Trophoblast cell (in vitro differentiated cells and primary cell): ENCODE measurements at regions not wholly inside any gene's neighbourhood (a gene's known extent, or its start where the extent isn't known, plus 50 kb on each side); places are given as distances from the start of the nearest gene placed in this dataset.

Experiments used
- DNase-seq, 2 donors: peaks; one replicate each; pipeline ENCODE4 v3.0.0-alpha.2; 2016
- H2AFZ ChIP-seq: 2 replicates; pipeline ENCODE4 v1.6.1; 2013; ENCODE audit warnings: low read length, moderate library complexity, mild to moderate bottlenecking; ENCODE audit not compliant: insufficient read depth, poor library complexity
- H2AK5ac ChIP-seq: 2 replicates; pipeline ENCODE4 v1.6.1; 2013; ENCODE audit warnings: mild to moderate bottlenecking, low read length
- H2BK120ac ChIP-seq: 2 replicates; pipeline ENCODE4 v1.6.1; 2013; ENCODE audit warnings: low read length, mild to moderate bottlenecking, moderate library complexity; ENCODE audit not compliant: insufficient read depth, poor library complexity
- H2BK12ac ChIP-seq: 2 replicates; pipeline ENCODE4 v1.6.1; 2013; ENCODE audit warnings: mild to moderate bottlenecking, low read length, moderate library complexity
- H2BK5ac ChIP-seq: 2 replicates; pipeline ENCODE4 v1.6.1; 2013; ENCODE audit warnings: low read length, low read depth, moderate library complexity, mild to moderate bottlenecking; ENCODE audit not compliant: poor library complexity
- H3K14ac ChIP-seq: 2 replicates; pipeline ENCODE4 v1.6.1; 2013; ENCODE audit warnings: mild to moderate bottlenecking, low read length
- H3K18ac ChIP-seq: 2 replicates; pipeline ENCODE4 v1.6.1; 2013; ENCODE audit warnings: mild to moderate bottlenecking, low read length
- H3K23ac ChIP-seq: 2 replicates; pipeline ENCODE4 v1.6.1; 2013; ENCODE audit warnings: low read length
- H3K27ac ChIP-seq: 2 replicates; pipeline ENCODE4 v1.5.1; 2013; ENCODE audit warnings: low read depth, mild to moderate bottlenecking, inconsistent platforms, low read length, moderate library complexity
- H3K27me3 ChIP-seq: 2 replicates; pipeline ENCODE4 v1.6.1; 2013; ENCODE audit warnings: inconsistent platforms, mild to moderate bottlenecking, low read length, moderate library complexity; ENCODE audit not compliant: insufficient read depth
- H3K36me3 ChIP-seq, 2 experiments: 1 replicate in 1 of 2; 2 replicates in 1 of 2; pipeline ENCODE4 v1.6.1; 2013; ENCODE audit warnings: low read length in 2 of 2, mild to moderate bottlenecking in 2 of 2, moderate library complexity in 1 of 2; ENCODE audit not compliant: insufficient read depth in 2 of 2, control insufficient read depth in 1 of 2
- H3K4ac ChIP-seq: 2 replicates; pipeline ENCODE4 v1.6.1; 2013; ENCODE audit warnings: low read depth, mild to moderate bottlenecking, low read length, moderate library complexity
- H3K4me1 ChIP-seq, 2 experiments: 1 replicate in 1 of 2; 2 replicates in 1 of 2; pipeline ENCODE4 v1.6.1; 2013; ENCODE audit warnings: low read length in 2 of 2, mild to moderate bottlenecking in 2 of 2, moderate library complexity in 1 of 2; ENCODE audit not compliant: insufficient read depth in 2 of 2, control insufficient read depth in 1 of 2
- H3K4me2 ChIP-seq: 2 replicates; pipeline ENCODE4 v1.6.1; 2013; ENCODE audit warnings: inconsistent platforms, mild to moderate bottlenecking, low read length, moderate library complexity
- H3K4me3 ChIP-seq: 2 replicates; pipeline ENCODE4 v1.5.1; 2013; ENCODE audit warnings: mild to moderate bottlenecking, low read depth, low read length, inconsistent platforms
- H3K79me1 ChIP-seq: one replicate; pipeline ENCODE4 v1.6.1; 2013; ENCODE audit warnings: low read length
- H3K79me2 ChIP-seq: 2 replicates; pipeline ENCODE4 v1.6.1; 2013; ENCODE audit warnings: low read length, mild to moderate bottlenecking; ENCODE audit not compliant: control insufficient read depth, insufficient read depth, poor library complexity
- H3K9ac ChIP-seq: 2 replicates; pipeline ENCODE4 v1.6.1; 2013; ENCODE audit warnings: mild to moderate bottlenecking, low read length
- H3K9me3 ChIP-seq: 2 replicates; pipeline ENCODE4 v1.6.1; 2013; ENCODE audit warnings: low read depth, mild to moderate bottlenecking, control low read depth, inconsistent platforms, low read length; ENCODE audit not compliant: insufficient read depth
- H4K12ac ChIP-seq: 2 replicates; pipeline ENCODE4 v1.6.1; 2013; ENCODE audit warnings: low read depth, mild to moderate bottlenecking, low read length, moderate library complexity
- H4K8ac ChIP-seq: 2 replicates; pipeline ENCODE4 v1.6.1; 2013; ENCODE audit warnings: low read depth, mild to moderate bottlenecking, low read length, moderate library complexity
- H4K91ac ChIP-seq: one replicate; pipeline ENCODE4 v1.6.1; 2013; ENCODE audit warnings: low read depth, mild to moderate bottlenecking, low read length, moderate library complexity
- WGBS: extraction: QIAGEN DNeasy Blood & Tissue Kit; methylation state at CpG from one replicate; pipeline ENCODE4 v1.1.7; 2013; ENCODE audit warnings: missing lambda C conversion rate; ENCODE audit not compliant: insufficient read length, insufficient coverage; ENCODE audit errors: extremely low coverage; 5-methylcytosine and 5-hydroxymethylcytosine counted together

DNA sequence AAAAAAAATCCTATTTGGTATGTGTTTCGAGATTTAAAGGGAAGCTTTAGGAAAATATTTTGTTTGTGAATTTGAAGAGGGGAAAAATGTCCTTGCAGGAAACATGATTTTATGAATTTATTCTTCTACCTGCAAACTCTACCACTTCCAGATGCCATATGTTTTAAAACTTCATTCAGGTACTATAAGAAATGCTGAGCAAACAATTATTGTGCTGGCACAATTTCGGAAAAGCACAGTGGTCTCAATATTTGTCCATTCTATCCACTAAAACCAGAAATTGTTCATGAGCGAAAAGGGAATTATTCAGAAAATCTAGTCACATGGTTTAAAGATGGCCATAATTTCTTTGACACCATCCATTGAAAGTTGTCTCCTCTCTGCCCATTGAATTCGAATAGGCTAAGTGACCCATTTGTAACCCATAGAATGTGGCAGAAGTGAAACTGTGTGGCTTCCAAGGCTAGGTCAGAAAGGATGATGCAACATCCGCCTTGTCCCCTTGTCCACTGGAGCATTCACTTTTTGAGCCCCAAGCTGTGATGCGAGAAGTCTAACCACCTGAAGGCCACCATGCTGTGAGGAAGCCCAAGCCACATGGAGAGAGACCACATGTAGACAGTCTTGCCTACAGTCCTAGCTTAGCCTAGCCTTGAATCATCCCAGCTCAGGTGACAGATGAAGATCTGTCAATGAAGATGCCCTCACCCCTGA lies 189.8 kb upstream of the PRKCQ start:
- H3K4me1 ChIP-seq: no peaks in the 10 kb centered on the region
- 100% methylated on average over 1 of the region's 6 CpGs for WGBS

GRCh38 chr10:6766131-6766801 lies 186.2 kb upstream of the PRKCQ start:
- H3K4ac ChIP-seq: no peak overlapping the region
- no CpG with 5 or more reads among the region's 11 CpGs for WGBS

More for the DNA sequence above, 189.8 kb upstream of the PRKCQ start:
- no peak overlapping the region for H2AK5ac ChIP-seq
- no peak overlapping the region for H2BK120ac ChIP-seq
- H3K4me3 ChIP-seq: no peak overlapping the region
- no peak overlapping the region for H4K91ac ChIP-seq
- no peak overlapping the region for H3K23ac ChIP-seq
- H3K9me3 ChIP-seq: no peaks in the 10 kb centered on the region
- no peak overlapping the region for H3K9ac ChIP-seq
- no peaks in the 10 kb centered on the region for H3K27me3 ChIP-seq
- H3K36me3 ChIP-seq: no peaks in the 10 kb centered on the region
- no peak overlapping the region for H2BK5ac ChIP-seq
- H4K12ac ChIP-seq: no peak overlapping the region
- no peak overlapping the region for H4K8ac ChIP-seq
- no peak overlapping the region for H3K4me2 ChIP-seq
- no peak overlapping the region for H2AFZ ChIP-seq
- H3K4ac ChIP-seq: no peak overlapping the region
- H3K79me1 ChIP-seq: no peaks in the 10 kb centered on the region
- no peak overlapping the region for H3K14ac ChIP-seq
- H3K27ac ChIP-seq: no peak overlapping the region
- H3K79me2 ChIP-seq: no peaks in the 10 kb centered on the region
- no peak overlapping the region for H2BK12ac ChIP-seq
- no peak overlapping the region for H3K18ac ChIP-seq
- no peak for DNase-seq

GRCh38 chr10:6763423-6763822 lies 183.3 kb upstream of the PRKCQ start:
- no peak overlapping the region for H4K91ac ChIP-seq
- H3K36me3 ChIP-seq: no peaks in the 10 kb centered on the region
- no peaks in the 10 kb centered on the region for H3K79me1 ChIP-seq
- no peak overlapping the region for H3K4me2 ChIP-seq
- no peak overlapping the region for H2AFZ ChIP-seq
- no peak overlapping the region for H2AK5ac ChIP-seq
- no peak overlapping the region for H2BK5ac ChIP-seq
- no peak for DNase-seq
- H4K8ac ChIP-seq: no peak overlapping the region
- WGBS: no CpG with 5 or more reads among the region's 6 CpGs
- no peak overlapping the region for H3K27ac ChIP-seq
- no peak overlapping the region for H2BK12ac ChIP-seq
- no peaks in the 10 kb centered on the region for H3K27me3 ChIP-seq
- no peaks in the 10 kb centered on the region for H3K79me2 ChIP-seq
- H3K4ac ChIP-seq: no peak overlapping the region
- no peak overlapping the region for H3K14ac ChIP-seq
- no peak overlapping the region for H4K12ac ChIP-seq
- H3K18ac ChIP-seq: no peak overlapping the region
- no peak overlapping the region for H3K23ac ChIP-seq
- H3K9me3 ChIP-seq: no peaks in the 10 kb centered on the region
- no peak overlapping the region for H2BK120ac ChIP-seq
- no peak overlapping the region for H3K9ac ChIP-seq
- H3K4me3 ChIP-seq: no peak overlapping the region
- H3K4me1 ChIP-seq: no peaks in the 10 kb centered on the region

More at GRCh38 chr10:6766131-6766801, 186.2 kb upstream of the PRKCQ start:
- no peak overlapping the region for H4K91ac ChIP-seq
- no peak overlapping the region for H3K4me3 ChIP-seq
- H3K27me3 ChIP-seq: no peaks in the 10 kb centered on the region
- H3K9me3 ChIP-seq: no peaks in the 10 kb centered on the region
- H4K12ac ChIP-seq: no peak overlapping the region
- no peak overlapping the region for H3K23ac ChIP-seq
- no peak overlapping the region for H3K4me2 ChIP-seq
- no peak overlapping the region for H3K18ac ChIP-seq
- H2BK5ac ChIP-seq: no peak overlapping the region
- no peak overlapping the region for H4K8ac ChIP-seq
- H3K9ac ChIP-seq: no peak overlapping the region
- H3K79me1 ChIP-seq: no peaks in the 10 kb centered on the region
- H3K14ac ChIP-seq: no peak overlapping the region
- no peaks in the 10 kb centered on the region for H3K36me3 ChIP-seq
- H3K4me1 ChIP-seq: no peaks in the 10 kb centered on the region
- DNase-seq: peak in 1 of 2 donors; percentile 42
- no peak overlapping the region for H2BK12ac ChIP-seq
- H3K27ac ChIP-seq: no peak overlapping the region
- H2BK120ac ChIP-seq: no peak overlapping the region
- H2AK5ac ChIP-seq: no peak overlapping the region
- H3K79me2 ChIP-seq: no peaks in the 10 kb centered on the region
- H2AFZ ChIP-seq: no peak overlapping the region

GRCh38 chr10:6763001-6763400 lies 182.9 kb upstream of the PRKCQ start:
- H3K36me3 ChIP-seq: no peaks in the 10 kb centered on the region
- H3K27ac ChIP-seq: no peak overlapping the region
- H3K4ac ChIP-seq: no peak overlapping the region
- H2AK5ac ChIP-seq: no peak overlapping the region
- WGBS: no CpG with 5 or more reads among the region's 5 CpGs
- no peaks in the 10 kb centered on the region for H3K79me2 ChIP-seq
- H2BK120ac ChIP-seq: no peak overlapping the region
- H4K91ac ChIP-seq: no peak overlapping the region
- no peak overlapping the region for H4K12ac ChIP-seq
- H3K79me1 ChIP-seq: no peaks in the 10 kb centered on the region
- H2AFZ ChIP-seq: no peak overlapping the region
- no peaks in the 10 kb centered on the region for H3K4me1 ChIP-seq
- no peak for DNase-seq
- no peak overlapping the region for H4K8ac ChIP-seq
- no peak overlapping the region for H3K14ac ChIP-seq
- H3K23ac ChIP-seq: no peak overlapping the region
- no peak overlapping the region for H3K9ac ChIP-seq
- no peak overlapping the region for H3K4me3 ChIP-seq
- H3K4me2 ChIP-seq: no peak overlapping the region
- H3K27me3 ChIP-seq: no peaks in the 10 kb centered on the region
- no peak overlapping the region for H2BK5ac ChIP-seq
- no peaks in the 10 kb centered on the region for H3K9me3 ChIP-seq
- H3K18ac ChIP-seq: no peak overlapping the region
- H2BK12ac ChIP-seq: no peak overlapping the region
